ENCODE measurements at regions not wholly inside any gene's neighbourhood (a gene's known extent, or its start where the extent isn't known, plus 50 kb on each side); places are given as distances from the start of the nearest gene placed in this dataset.

DNA sequence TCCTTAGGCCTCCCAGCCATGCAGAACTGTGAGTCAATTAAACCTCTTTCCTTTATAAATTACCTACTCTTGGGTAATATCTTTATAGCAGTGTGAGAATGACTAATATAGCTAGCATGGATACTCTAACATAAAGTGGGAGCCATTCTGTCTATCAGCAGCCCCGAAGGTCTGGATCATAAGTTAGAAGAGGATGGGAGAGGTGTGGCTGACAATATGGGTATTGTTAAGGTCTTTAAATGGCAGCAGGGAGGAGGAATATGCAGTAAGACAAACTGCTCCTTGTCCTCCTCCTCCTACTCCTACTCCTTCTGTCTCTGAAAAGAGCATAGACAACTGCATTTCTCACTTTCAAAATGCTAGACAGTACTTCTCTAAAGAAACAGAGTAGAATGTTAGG, 214.0 kb upstream of the C1orf87 start:
- in situ Hi-C loops (cut with MboI; ENCODE audit: low sequenced_read_pairs), result no loop called here
- H3K36me3 ChIP-seq (replicated peaks), result no peaks in the 10 kb centered on the region
- H3K4me1 ChIP-seq, result no peaks in the 10 kb centered on the region
- no peaks in the 10 kb centered on the region for H3K9me3 ChIP-seq
- DNase-seq (ENCODE audit: low spot score in 2 of 2), result no peak
- H3K27me3 ChIP-seq (ENCODE audit: low read depth), result no peaks in the 10 kb centered on the region
- no peak overlapping the region for H3K4me3 ChIP-seq

DNA sequence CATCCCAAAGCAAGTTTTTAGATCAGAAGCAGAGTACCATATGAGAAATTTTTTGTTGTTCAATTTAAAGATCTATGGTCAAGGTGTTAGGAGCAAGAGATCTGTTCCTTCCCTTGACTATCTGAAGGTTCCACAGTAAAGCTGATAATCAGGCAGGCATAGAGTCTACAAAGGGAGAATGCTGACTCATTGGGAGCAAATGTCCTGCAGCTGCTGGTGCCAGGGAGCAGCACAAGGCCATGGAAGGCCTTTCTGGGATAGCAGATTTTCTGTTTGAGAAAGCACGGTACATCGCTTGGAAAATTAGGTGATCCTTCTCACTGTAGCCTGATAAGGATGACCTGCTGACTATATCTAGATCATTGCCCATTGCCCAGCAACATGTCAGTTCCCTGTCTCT, 210.1 kb upstream of the C1orf87 start:
- DNase-seq (ENCODE audit: low spot score in 2 of 2), result no peak
- Histone ChIP-seq H3K4me3 (no peak overlapping the region), H3K36me3 (replicated peaks) (no peaks in the 10 kb centered on the region), H3K27me3 (ENCODE audit: low read depth) (no peaks in the 10 kb centered on the region), H3K9me3 (no peaks in the 10 kb centered on the region), H3K4me1 (no peaks in the 10 kb centered on the region)
- in situ Hi-C loops (cut with MboI; ENCODE audit: low sequenced_read_pairs), result no loop called here

DNA sequence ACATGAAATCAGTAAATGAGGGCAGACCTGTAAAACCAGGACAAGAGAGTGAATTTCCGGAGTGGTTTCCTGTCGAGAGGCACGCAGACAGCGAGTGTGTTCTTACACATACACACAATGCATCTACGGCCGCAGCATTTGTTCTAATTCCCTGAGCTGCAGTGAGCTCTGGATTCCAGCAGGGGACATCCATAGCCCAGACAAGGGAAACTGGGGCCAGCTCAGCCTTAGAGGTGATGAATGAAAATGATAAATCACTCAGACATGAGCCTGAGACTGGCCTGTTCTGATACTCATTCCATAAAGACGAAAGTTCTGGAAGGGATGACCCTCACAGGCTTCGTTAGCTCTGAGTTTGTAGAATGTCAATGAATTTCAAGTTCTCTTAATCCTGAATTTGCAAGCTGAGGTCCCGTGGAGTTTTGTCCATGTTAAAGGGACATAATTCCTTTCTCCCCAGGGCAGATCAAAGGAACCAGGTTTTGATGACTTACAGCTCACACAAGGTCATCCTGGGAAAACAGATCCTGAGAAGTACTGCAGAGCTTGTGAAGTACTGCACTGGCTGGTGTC, 207.9 kb upstream of the C1orf87 start:
- in situ Hi-C loops (cut with MboI; ENCODE audit: low sequenced_read_pairs), result no loop called here
- Histone ChIP-seq H3K4me1 (no peaks in the 10 kb centered on the region), H3K36me3 (replicated peaks) (no peaks in the 10 kb centered on the region), H3K9me3 (no peaks in the 10 kb centered on the region), H3K27me3 (ENCODE audit: low read depth) (no peaks in the 10 kb centered on the region), H3K4me3 (no peak overlapping the region)
- DNase-seq (ENCODE audit: low spot score in 2 of 2), result peak; percentile 71

DNA sequence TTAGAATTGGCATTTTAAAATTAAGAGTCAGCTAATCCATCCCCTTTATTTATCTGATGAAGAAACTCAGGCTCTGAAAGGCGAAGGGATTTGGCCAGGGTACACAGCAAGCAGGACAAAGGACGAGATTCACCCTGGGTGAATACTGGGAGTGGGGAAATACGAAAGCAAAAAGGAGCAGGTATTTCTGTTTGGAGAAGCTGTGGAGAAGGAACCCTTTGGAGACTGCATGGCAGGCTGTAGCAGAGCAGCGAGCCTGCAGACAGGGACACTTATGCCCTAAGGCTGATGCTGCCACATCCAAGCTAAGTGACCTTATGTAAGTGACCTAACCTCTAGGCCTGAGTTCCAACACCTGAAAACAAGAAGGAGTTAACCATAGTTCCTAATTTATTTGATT, 207.2 kb upstream of the C1orf87 start:
- in situ Hi-C loops (cut with MboI; ENCODE audit: low sequenced_read_pairs), result no loop called here
- Histone ChIP-seq H3K4me1 (no peaks in the 10 kb centered on the region), H3K27me3 (ENCODE audit: low read depth) (no peaks in the 10 kb centered on the region), H3K9me3 (no peaks in the 10 kb centered on the region), H3K4me3 (no peak overlapping the region), H3K36me3 (replicated peaks) (no peaks in the 10 kb centered on the region)
- no peak for DNase-seq (ENCODE audit: low spot score in 2 of 2)

DNA sequence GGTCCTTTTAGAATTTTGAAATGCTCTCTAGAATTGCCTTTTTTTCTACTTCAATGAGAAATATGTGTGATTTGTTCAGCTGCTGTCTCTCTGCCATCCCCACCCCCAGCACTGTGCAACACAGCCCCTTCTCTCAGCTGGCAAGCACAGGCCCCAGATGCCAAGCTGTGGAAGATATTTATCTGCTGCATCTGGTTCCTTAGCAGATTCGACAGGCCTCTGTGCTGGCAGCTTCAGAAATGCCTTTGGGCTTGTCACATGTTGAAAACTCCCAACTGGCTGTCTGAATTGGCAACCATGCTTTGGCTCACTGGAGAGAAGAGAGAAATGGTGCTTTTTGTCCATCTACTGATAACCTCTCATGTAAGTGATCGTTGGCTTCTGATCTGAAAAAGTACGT, 206.7 kb upstream of the C1orf87 start:
- Histone ChIP-seq H3K4me3 (no peak overlapping the region), H3K27me3 (ENCODE audit: low read depth) (no peaks in the 10 kb centered on the region; the same call in 1 of the 2 replicates), H3K9me3 (no peaks in the 10 kb centered on the region), H3K4me1 (no peaks in the 10 kb centered on the region), H3K36me3 (replicated peaks) (no peaks in the 10 kb centered on the region)
- DNase-seq (ENCODE audit: low spot score in 2 of 2), result no peak
- in situ Hi-C loops (cut with MboI; ENCODE audit: low sequenced_read_pairs), result no loop called here

DNA sequence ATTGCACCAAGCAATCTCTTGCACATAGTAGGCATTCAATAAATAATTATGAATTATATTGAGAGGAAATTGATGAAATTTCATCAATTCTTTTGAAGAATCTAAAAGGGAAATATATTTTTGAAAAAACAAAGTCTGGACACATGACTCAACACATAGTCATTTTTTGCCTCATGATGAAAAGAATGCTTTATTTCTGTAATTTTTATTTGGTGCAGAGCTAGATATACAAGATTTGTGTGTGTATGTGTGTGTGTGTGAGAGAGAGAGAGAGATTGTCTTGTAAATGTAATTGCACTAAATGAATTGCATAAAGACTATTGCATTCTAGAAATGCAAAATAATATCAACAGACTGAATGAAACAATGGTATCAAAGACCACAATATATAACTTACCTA, 206.2 kb upstream of the C1orf87 start:
- no peaks in the 10 kb centered on the region for H3K9me3 ChIP-seq
- no peaks in the 10 kb centered on the region for H3K4me1 ChIP-seq
- no peaks in the 10 kb centered on the region; the same call in 1 of the 2 replicates for H3K27me3 ChIP-seq (ENCODE audit: low read depth)
- no peak overlapping the region for H3K4me3 ChIP-seq
- DNase-seq (ENCODE audit: low spot score in 2 of 2), result no peak
- no peaks in the 10 kb centered on the region for H3K36me3 ChIP-seq (replicated peaks)
- in situ Hi-C loops (cut with MboI; ENCODE audit: low sequenced_read_pairs), result no loop called here

DNA sequence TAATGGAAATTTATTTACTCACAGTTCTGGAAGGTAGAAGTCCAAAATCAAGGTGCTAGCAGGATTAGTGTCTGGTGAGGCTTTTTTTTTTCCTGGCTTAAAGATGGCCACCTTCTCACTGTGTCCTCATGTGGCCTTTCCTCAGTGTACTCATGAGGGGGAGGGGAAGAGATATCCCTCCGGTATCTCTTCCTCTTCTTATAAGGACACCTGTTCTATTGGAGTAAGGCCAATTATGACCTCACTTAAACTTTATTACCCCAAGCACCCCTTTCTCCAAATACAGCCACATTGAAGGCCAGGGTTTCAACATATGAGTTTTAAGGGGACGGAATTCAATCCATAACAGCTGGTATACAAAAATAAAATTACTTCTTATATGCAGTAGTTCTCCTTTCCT, 203.7 kb upstream of the C1orf87 start:
- Histone ChIP-seq H3K4me3 (no peak overlapping the region), H3K27me3 (ENCODE audit: low read depth) (no peaks in the 10 kb centered on the region; the same call in 1 of the 2 replicates), H3K4me1 (no peaks in the 10 kb centered on the region), H3K36me3 (replicated peaks) (no peaks in the 10 kb centered on the region), H3K9me3 (no peaks in the 10 kb centered on the region)
- in situ Hi-C loops (cut with MboI; ENCODE audit: low sequenced_read_pairs), result no loop called here
- no peak for DNase-seq (ENCODE audit: low spot score in 2 of 2)

DNA sequence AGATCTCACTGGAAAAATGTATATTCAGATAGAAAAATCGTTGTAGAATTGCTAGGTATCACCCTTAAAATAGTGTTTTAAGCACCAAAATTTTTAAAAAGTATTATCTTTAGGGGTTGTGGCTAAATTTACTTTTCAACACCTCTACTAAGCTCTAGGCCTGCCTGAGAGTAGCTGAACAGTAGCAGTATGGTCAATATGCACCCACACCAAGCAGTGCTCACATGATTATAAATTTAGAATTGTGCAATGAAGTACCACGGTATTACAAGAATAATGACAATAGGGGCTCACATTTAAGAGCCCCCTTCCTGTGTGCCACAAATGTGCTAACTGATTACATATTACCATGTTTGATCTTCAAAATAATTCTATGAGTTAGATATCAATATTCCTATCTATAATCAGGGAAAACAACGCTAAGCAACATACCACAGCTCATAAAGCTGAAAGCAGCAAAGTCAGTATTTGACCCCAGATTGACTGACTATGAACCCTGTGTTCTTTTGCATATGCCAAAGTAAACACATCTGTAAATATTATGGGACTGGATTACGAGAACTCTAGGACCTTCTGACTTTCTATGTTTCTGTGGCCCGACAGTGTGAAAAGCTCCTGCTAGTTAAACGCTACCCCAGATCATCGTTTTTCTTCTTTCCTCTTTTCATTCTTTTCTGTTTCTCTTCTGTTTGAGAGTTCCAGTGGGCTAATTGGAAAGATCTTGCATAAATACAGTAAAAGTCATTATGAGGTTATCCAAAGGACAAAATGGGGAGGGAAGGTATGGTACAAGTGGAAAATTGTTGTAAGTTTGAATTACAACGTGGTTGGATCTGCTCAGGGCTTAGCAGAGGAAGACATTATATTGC, 201.1 kb upstream of the C1orf87 start:
- DNase-seq (ENCODE audit: low spot score in 2 of 2), result no peak
- H3K4me3 ChIP-seq, result no peak overlapping the region
- no peaks in the 10 kb centered on the region for H3K36me3 ChIP-seq (replicated peaks)
- in situ Hi-C loops (cut with MboI; ENCODE audit: low sequenced_read_pairs), result no loop called here
- H3K4me1 ChIP-seq, result no peaks in the 10 kb centered on the region
- no peaks in the 10 kb centered on the region for H3K9me3 ChIP-seq
- no peaks in the 10 kb centered on the region; the same call in 1 of the 2 replicates for H3K27me3 ChIP-seq (ENCODE audit: low read depth)

DNA sequence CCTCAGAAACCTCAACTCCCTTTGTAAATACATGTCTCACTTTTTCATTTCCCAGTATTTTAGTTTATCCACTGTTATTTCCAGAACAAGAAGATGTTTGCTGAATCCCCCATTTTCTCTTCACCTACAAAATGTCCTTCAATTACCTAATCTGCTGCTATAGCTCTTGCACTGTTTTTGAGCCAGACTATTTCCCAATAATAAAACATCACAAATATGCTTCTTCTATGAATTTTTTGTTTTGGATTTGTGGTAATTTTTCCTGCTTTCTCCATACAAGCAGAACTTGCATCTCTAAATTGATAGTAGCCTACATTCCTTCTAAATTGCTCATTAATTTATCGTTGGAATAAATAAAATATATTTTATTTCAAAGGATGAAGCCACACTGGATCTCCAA, 199.6 kb upstream of the C1orf87 start:
- DNase-seq (ENCODE audit: low spot score in 2 of 2), result no peak
- no peaks in the 10 kb centered on the region for H3K4me1 ChIP-seq
- H3K27me3 ChIP-seq (ENCODE audit: low read depth), result no peaks in the 10 kb centered on the region; the same call in 1 of the 2 replicates
- no peak overlapping the region for H3K4me3 ChIP-seq
- H3K36me3 ChIP-seq (replicated peaks), result no peaks in the 10 kb centered on the region
- in situ Hi-C loops (cut with MboI; ENCODE audit: low sequenced_read_pairs), result no loop called here
- H3K9me3 ChIP-seq, result no peaks in the 10 kb centered on the region

DNA sequence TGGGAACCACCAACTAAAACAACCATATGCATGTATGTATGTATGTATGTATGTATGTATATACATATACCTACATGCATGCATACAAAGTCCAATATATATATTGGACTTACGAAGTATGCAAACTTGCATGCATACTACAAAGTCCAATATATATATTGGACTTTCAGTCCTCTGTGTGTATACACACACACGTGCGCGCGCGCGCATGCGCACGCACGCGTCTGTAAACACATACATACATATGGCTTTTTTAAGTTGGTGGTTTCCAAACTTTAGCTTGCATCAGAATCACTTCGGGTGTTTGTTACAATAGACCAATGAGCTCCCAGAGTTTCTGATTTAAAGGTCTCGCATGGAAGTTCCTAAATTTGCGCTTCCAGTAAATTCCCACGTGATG, 197.5 kb upstream of the C1orf87 start:
- H3K4me1 ChIP-seq, result no peaks in the 10 kb centered on the region
- DNase-seq (ENCODE audit: low spot score in 2 of 2), result no peak
- in situ Hi-C loops (cut with MboI; ENCODE audit: low sequenced_read_pairs), result no loop called here
- no peaks in the 10 kb centered on the region; the same call in 1 of the 2 replicates for H3K27me3 ChIP-seq (ENCODE audit: low read depth)
- no peak overlapping the region for H3K4me3 ChIP-seq
- no peaks in the 10 kb centered on the region for H3K36me3 ChIP-seq (replicated peaks)
- H3K9me3 ChIP-seq, result no peaks in the 10 kb centered on the region

DNA sequence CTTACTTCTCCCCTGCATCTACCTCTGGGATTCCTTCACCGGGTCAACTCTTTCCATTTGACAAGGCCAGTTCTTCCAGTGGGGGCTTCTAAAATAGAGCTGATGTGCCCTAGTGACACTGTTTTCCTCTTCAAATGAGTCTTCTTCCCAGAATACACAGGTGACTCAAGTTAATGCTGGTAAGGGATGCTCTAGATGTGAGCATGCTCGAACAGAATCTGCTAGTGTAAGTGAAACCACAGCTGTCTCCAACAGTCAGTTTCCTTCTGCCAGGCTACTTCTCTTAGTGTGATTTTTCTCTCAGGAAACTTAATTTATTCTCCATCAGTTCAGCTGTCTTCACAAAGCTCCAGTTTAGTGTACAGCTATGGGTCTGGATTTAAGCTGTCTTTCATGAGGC, 194.9 kb upstream of the C1orf87 start:
- H3K4me3 ChIP-seq, result no peak overlapping the region
- H3K4me1 ChIP-seq, result no peaks in the 10 kb centered on the region
- H3K36me3 ChIP-seq (replicated peaks), result no peaks in the 10 kb centered on the region
- H3K9me3 ChIP-seq, result no peaks in the 10 kb centered on the region
- DNase-seq (ENCODE audit: low spot score in 2 of 2), result no peak
- in situ Hi-C loops (cut with MboI; ENCODE audit: low sequenced_read_pairs), result no loop called here
- H3K27me3 ChIP-seq (ENCODE audit: low read depth), result no peaks in the 10 kb centered on the region

DNA sequence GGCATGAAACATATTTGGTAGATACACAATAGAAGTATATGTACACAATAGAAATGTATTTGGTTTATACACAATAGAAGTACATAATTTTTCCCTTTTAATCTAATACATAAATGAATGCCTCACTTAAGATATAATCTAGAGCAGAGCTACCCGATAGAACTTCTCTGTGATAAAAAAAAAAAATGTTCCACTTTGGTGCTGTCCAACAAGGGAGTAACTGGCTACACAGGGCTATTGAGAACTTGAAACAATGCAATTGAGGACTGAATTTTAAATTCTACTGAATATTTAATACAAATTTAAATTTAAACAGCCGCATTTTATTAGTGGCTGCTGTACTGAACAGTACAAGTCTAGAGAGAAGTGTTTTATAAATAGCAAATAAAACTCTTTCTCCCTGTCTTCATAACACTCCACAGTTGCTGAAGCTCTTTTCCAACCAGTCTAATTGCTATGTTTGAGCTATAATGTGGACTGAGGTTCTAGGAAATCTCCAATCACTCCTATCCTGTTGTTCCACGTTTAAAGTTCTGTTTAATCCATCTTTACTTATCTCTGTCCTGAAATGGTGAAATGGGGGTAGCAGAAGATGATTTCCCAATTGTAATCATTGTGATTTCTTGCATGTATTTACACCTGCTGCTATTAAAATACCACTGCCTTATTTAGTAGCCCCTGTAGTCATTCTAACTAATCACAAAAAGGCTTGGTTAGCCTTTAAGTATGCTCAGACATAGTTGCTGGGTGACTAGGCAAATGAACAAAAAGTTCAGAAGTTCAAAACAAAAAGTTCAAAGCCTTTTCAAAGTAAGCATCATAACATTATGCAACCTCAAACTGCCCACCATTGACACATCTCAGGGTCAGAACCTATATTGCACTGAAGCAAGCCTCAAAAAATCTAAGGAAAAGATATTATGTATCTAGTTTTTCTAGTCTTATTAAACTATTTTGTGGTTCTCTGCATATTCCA, 192.3 kb upstream of the C1orf87 start:
- H3K9me3 ChIP-seq, result no peaks in the 10 kb centered on the region
- H3K4me3 ChIP-seq, result no peak overlapping the region
- H3K4me1 ChIP-seq, result no peaks in the 10 kb centered on the region
- H3K36me3 ChIP-seq (replicated peaks), result no peaks in the 10 kb centered on the region
- DNase-seq (ENCODE audit: low spot score in 2 of 2), result no peak
- in situ Hi-C loops (cut with MboI; ENCODE audit: low sequenced_read_pairs), result no loop called here
- H3K27me3 ChIP-seq (ENCODE audit: low read depth), result no peaks in the 10 kb centered on the region

DNA sequence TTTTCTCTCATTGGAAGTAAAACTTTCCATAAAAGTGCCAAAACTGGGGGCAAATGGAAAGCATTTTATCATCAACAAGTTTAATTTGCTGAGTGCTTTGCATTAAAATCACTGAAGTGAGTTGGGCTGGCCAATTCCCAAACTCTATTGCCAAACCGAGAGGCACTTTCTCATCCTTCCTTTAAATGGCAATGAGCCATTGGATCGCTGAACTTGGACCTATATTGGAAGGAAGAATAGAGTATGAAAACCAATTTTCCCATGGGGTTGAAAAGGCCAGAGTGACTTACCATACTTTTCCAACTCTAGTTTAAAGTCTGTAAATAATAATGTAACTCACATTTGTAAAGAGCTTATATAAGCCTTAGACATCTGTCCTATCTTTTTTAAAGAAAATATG, 189.1 kb upstream of the C1orf87 start:
- H3K9me3 ChIP-seq, result no peaks in the 10 kb centered on the region
- no peak for DNase-seq (ENCODE audit: low spot score in 2 of 2)
- no peaks in the 10 kb centered on the region for H3K36me3 ChIP-seq (replicated peaks)
- no peak overlapping the region for H3K4me3 ChIP-seq
- no peaks in the 10 kb centered on the region for H3K27me3 ChIP-seq (ENCODE audit: low read depth)
- in situ Hi-C loops (cut with MboI; ENCODE audit: low sequenced_read_pairs), result no loop called here
- no peaks in the 10 kb centered on the region for H3K4me1 ChIP-seq

DNA sequence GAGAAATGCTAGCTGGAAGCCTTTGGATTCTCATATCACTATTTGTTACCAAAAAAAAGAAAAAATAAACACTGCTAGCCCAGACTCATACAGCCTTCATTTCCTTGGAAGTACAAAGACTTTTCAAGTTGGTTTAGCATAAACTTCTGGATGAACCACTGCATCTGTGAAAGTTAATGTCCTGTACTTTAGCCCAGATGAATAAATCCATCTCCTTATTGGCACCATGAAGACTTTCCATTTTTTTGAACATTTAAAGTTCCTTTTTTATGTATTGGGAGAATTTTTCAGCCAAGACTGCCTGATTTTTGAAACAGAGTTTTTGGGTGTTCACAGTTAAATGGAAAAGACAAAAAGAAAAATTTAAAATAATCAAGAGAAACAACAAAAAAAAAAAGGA, 184.0 kb upstream of the C1orf87 start:
- in situ Hi-C loops (cut with MboI; ENCODE audit: low sequenced_read_pairs), result no loop called here
- Histone ChIP-seq H3K4me3 (no peak overlapping the region), H3K27me3 (ENCODE audit: low read depth) (no peaks in the 10 kb centered on the region), H3K9me3 (no peaks in the 10 kb centered on the region), H3K36me3 (replicated peaks) (no peaks in the 10 kb centered on the region), H3K4me1 (no peaks in the 10 kb centered on the region)
- DNase-seq (ENCODE audit: low spot score in 2 of 2), result no peak
